ENCODE measurements at regions not wholly inside any gene's neighbourhood (a gene's known extent, or its start where the extent isn't known, plus 50 kb on each side); places are given as distances from the start of the nearest gene placed in this dataset.

DNA sequence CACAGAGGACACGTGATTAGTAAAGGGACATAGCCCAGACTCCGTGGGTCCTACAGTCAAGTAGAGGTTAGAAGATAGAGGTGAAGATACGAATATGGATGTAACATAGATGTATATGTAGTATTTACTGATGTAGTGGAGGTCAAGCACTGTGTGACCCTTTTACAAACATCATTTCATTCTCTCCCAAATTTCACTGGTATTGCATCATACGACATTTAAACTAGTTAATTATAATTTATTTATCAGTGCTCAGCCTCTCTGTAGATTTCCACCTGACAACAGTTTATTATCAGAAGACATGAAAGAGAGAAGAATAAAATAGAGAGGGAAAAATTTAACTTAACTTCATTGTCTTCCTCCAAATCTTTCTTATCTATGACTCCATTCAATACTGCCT is 927.9 kb upstream of the TMEM132C start:
- no peak for ATAC-seq (ENCODE audit: low read depth)
- no peaks in the 10 kb centered on the region for H3K27me3 Mint-ChIP-seq
- no peaks in the 10 kb centered on the region for H3K4me1 Mint-ChIP-seq
- CTCF ChIA-PET = no interaction called here
- H3K36me3 Mint-ChIP-seq (ENCODE audit: low read depth) = no peaks in the 10 kb centered on the region
- no peak for TF ChIP-seq CTCF (IDR thresholded peaks at IDR 0.05)
- H3K27ac Mint-ChIP-seq = no peak overlapping the region
- no peak for DNase-seq
- POLR2A ChIA-PET = no interaction called here
- intact Hi-C loops (cut with micrococcal nuclease) = no loop called here
- no peak overlapping the region for H3K4me3 Mint-ChIP-seq
- H3K9me3 Mint-ChIP-seq = peaks cover 4% of the 10 kb centered on the region

GRCh38 chr12:127340381-127340780 is 926.6 kb upstream of the TMEM132C start:
- CTCF ChIA-PET = no interaction called here
- no peaks in the 10 kb centered on the region for H3K27me3 Mint-ChIP-seq
- intact Hi-C loops (cut with micrococcal nuclease) = no loop called here
- H3K36me3 Mint-ChIP-seq (ENCODE audit: low read depth) = no peaks in the 10 kb centered on the region
- no peak for ATAC-seq (ENCODE audit: low read depth)
- POLR2A ChIA-PET = no interaction called here
- no peak for TF ChIP-seq CTCF (IDR thresholded peaks at IDR 0.05)
- no peak overlapping the region for H3K27ac Mint-ChIP-seq
- no peaks in the 10 kb centered on the region for H3K4me1 Mint-ChIP-seq
- peaks cover 2% of the 10 kb centered on the region for H3K9me3 Mint-ChIP-seq
- no peak for DNase-seq
- no peak overlapping the region for H3K4me3 Mint-ChIP-seq

GRCh38 chr12:127342861-127343260 is 924.1 kb upstream of the TMEM132C start:
- Mint-ChIP-seq H3K4me1 (no peaks in the 10 kb centered on the region), H3K36me3 (ENCODE audit: low read depth) (no peaks in the 10 kb centered on the region), H3K4me3 (no peak overlapping the region), H3K27ac (no peak overlapping the region), H3K27me3 (no peaks in the 10 kb centered on the region), H3K9me3 (peaks cover 5% of the 10 kb centered on the region)
- ChIA-PET CTCF (no interaction called here), POLR2A (no interaction called here)
- DNase-seq = no peak
- intact Hi-C loops (cut with micrococcal nuclease) = no loop called here
- no peak for ATAC-seq (ENCODE audit: low read depth)
- no peak for TF ChIP-seq CTCF (IDR thresholded peaks at IDR 0.05)

DNA sequence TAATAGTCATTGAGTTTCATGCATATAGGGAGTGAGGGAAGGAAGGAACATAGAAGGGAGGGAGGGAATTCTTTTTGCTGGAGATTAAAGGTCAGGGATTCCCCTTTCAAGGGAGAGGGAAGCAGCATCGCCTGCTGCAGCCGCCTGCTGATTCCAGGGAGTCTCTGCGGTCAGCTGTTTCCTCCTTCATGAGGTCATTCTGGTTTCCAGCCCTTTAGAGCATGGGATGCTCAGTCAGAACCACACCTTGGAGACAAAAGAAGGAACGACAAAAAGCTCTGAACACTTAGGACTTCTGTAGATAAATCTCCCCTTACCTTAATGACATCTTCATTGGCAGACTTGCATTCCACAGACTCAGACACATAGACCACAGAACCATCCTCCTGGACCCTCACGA is 923.0 kb upstream of the TMEM132C start:
- ATAC-seq (ENCODE audit: low read depth) (no peak), DNase-seq (no peak)
- ChIA-PET POLR2A (no interaction called here), CTCF (no interaction called here)
- no peaks in the 10 kb centered on the region for H3K36me3 Mint-ChIP-seq (ENCODE audit: low read depth)
- peaks cover 3% of the 10 kb centered on the region for H3K9me3 Mint-ChIP-seq
- H3K4me3 Mint-ChIP-seq = no peak overlapping the region
- H3K4me1 Mint-ChIP-seq = no peaks in the 10 kb centered on the region
- intact Hi-C loops (cut with micrococcal nuclease) = no loop called here
- TF ChIP-seq CTCF (IDR thresholded peaks at IDR 0.05) = no peak
- no peaks in the 10 kb centered on the region for H3K27me3 Mint-ChIP-seq
- no peak overlapping the region for H3K27ac Mint-ChIP-seq

DNA sequence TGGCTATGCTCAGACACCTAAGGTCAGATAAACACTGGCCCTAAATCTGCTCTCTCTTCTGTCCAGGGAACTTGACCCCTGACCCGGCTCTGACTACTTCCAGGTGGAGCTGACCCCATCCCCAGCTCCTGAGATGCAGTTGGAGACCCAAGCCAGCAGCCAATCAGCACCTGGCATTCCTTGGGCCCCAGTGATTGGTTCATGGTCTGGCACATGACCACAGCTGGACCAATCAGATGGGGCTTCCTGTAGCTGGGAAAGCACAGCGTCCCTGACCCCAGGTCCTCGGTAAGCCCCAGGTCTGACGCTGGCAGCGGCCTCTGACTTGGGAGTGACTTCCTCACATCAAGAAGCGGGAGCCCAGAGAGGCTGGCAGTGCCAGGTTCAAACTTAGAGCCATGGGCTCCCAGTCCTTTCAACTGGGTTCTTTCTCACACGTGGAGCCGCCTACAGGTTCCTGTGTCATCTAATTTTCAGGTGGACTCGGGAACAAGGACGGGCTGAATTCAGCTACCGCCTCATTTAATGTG is 915.4 kb upstream of the TMEM132C start:
- Mint-ChIP-seq H3K4me3 (no peak overlapping the region), H3K4me1 (no peaks in the 10 kb centered on the region), H3K9me3 (peaks cover 11% of the 10 kb centered on the region), H3K36me3 (ENCODE audit: low read depth) (no peaks in the 10 kb centered on the region), H3K27ac (no peak overlapping the region), H3K27me3 (no peaks in the 10 kb centered on the region)
- no peak for TF ChIP-seq CTCF (IDR thresholded peaks at IDR 0.05)
- ChIA-PET CTCF (no interaction called here), POLR2A (no interaction called here)
- ATAC-seq (ENCODE audit: low read depth) (no peak), DNase-seq (no peak)
- intact Hi-C loops (cut with micrococcal nuclease) = no loop called here

Data from activated B cell treated with CpG ODN at 0.5 μM for 24 hours (primary cell).